ENCODE measurements at regions not wholly inside any gene's neighbourhood (a gene's known extent, or its start where the extent isn't known, plus 50 kb on each side); places are given as distances from the start of the nearest gene placed in this dataset.

- TF ChIP-seq POLR2A (IDR thresholded peaks at IDR 0.05) (no peak), CTCF (IDR thresholded peaks at IDR 0.05) (no peak)
Measured at GRCh38 chr7:54345746-54346145, 196.4 kb upstream of the VSTM2A start.
